OCI-LY3 (cell line): ENCODE measurements at regions not wholly inside any gene's neighbourhood (a gene's known extent, or its start where the extent isn't known, plus 50 kb on each side); places are given as distances from the start of the nearest gene placed in this dataset.

ENCODE experiments used
- H2AFZ ChIP-seq: fragments of 200-600, 300-600 bp; shearing (Covaris generic); 2 replicates; pipeline ENCODE4 v1.6.0; 2014; ENCODE audit warnings: antibody characterized with exemption, low read depth, low read length
- H3K27ac ChIP-seq: fragments of 200-600, 300-600 bp; sonication (generic); 2 replicates; pipeline ENCODE4 v1.5.1; 2014; ENCODE audit warnings: mild to moderate bottlenecking, low read length, moderate library complexity, mixed read lengths
- H3K27me3 ChIP-seq: fragments of 200-600, 300-600 bp; sonication (generic); 2 replicates; pipeline ENCODE4 v1.6.1; 2014; ENCODE audit warnings: low read depth, low read length, mixed read lengths
- H3K36me3 ChIP-seq: fragments of 200-600, 300-600 bp; sonication (generic); replicated peaks from 2 replicates; pipeline ENCODE3; 2014; ENCODE audit warnings: low read depth, low read length, mixed read lengths
- H3K4me1 ChIP-seq: fragments of 300-600, 200-600 bp; sonication (generic); 2 replicates; pipeline ENCODE4 v1.6.1; 2014; ENCODE audit warnings: low read length, mixed read lengths
- H3K4me2 ChIP-seq: fragments of 200-600, 300-600 bp; sonication (generic); 2 replicates; pipeline ENCODE4 v1.6.1; 2014; ENCODE audit warnings: low read length, mixed read lengths
- H3K4me3 ChIP-seq: fragments of 300-600, 200-600 bp; sonication (generic); 2 replicates; pipeline ENCODE4 v1.5.1; 2014; ENCODE audit warnings: antibody characterized with exemption, mild to moderate bottlenecking, low read length, moderate library complexity
- H3K79me2 ChIP-seq: fragments of 300-600, 200-600 bp; shearing (Covaris generic); 2 replicates; pipeline ENCODE4 v1.6.1; 2014; ENCODE audit warnings: mild to moderate bottlenecking, low read length, mixed read lengths
- H3K9ac ChIP-seq: fragments of 300-600, 200-600 bp; shearing (Covaris generic); 2 replicates; pipeline ENCODE4 v1.6.0; 2014; ENCODE audit warnings: mild to moderate bottlenecking, low read length, moderate library complexity
- H3K9me3 ChIP-seq: fragments of 200-600, 300-600 bp; shearing (Covaris generic); 2 replicates; pipeline ENCODE4 v1.6.1; 2014; ENCODE audit warnings: low read length, mixed read lengths; ENCODE audit not compliant: insufficient read depth
- H4K20me1 ChIP-seq: fragments of 200-600, 300-600 bp; sonication (generic); 2 replicates; pipeline ENCODE4 v1.6.1; 2016; ENCODE audit warnings: low read length, mixed read lengths; ENCODE audit not compliant: insufficient read depth
- EZH2phosphoT487 ChIP-seq: fragments of 200-600 bp; shearing (Covaris generic); IDR thresholded peaks from 2 replicates; pipeline ENCODE4 v1.6.1; 2018; ENCODE audit warnings: antibody characterized with exemption, mixed run types, low read depth
- TF ChIP-seq, protein P1 (sequence below): fragments of 200-600, 300-600 bp; sonication (generic); IDR thresholded peaks from 2 replicates; pipeline ENCODE4 v1.5.1; 2014; ENCODE audit warnings: antibody characterized with exemption, low read length, low read depth

DNA sequence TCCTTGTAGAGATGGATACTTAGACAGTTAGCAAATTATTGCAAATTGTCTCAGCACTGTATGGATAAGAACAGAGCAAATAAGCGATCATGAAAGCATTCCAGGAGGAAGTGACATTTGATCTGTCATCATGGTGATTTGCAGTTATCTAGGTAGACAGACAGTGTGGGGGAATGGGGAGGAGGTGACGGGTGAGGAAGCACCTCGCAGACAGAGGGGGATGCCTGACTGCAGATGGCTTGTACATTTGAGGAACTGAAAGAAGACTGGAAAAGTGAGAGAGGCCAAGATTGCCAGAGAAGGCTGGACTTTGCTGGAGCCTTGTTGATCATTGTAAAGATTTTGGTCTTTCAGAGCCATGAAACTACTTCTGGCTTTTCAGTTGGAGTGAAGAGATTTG, 318.2 kb upstream of the CELF2 start:
- Histone ChIP-seq H3K27me3 (no peaks in the 10 kb centered on the region), H3K36me3 (no peaks in the 10 kb centered on the region), H3K4me3 (no peak overlapping the region), H3K79me2 (no peaks in the 10 kb centered on the region), H3K4me1 (no peaks in the 10 kb centered on the region), H3K27ac (no peak overlapping the region), H3K9ac (no peak overlapping the region), H3K4me2 (no peak overlapping the region), H3K9me3 (no peaks in the 10 kb centered on the region), H2AFZ (no peak overlapping the region), H4K20me1 (no peaks in the 10 kb centered on the region)
- TF ChIP-seq, protein P1, sequence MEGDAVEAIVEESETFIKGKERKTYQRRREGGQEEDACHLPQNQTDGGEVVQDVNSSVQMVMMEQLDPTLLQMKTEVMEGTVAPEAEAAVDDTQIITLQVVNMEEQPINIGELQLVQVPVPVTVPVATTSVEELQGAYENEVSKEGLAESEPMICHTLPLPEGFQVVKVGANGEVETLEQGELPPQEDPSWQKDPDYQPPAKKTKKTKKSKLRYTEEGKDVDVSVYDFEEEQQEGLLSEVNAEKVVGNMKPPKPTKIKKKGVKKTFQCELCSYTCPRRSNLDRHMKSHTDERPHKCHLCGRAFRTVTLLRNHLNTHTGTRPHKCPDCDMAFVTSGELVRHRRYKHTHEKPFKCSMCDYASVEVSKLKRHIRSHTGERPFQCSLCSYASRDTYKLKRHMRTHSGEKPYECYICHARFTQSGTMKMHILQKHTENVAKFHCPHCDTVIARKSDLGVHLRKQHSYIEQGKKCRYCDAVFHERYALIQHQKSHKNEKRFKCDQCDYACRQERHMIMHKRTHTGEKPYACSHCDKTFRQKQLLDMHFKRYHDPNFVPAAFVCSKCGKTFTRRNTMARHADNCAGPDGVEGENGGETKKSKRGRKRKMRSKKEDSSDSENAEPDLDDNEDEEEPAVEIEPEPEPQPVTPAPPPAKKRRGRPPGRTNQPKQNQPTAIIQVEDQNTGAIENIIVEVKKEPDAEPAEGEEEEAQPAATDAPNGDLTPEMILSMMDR, result no peak
- TF ChIP-seq EZH2phosphoT487, result no peak

- H3K9ac ChIP-seq, result no peak overlapping the region
- no peaks in the 10 kb centered on the region for H3K36me3 ChIP-seq
- no peaks in the 10 kb centered on the region for H4K20me1 ChIP-seq
Observed at GRCh38 chr10:10701084-10701611, 316.5 kb upstream of the CELF2 start.

DNA sequence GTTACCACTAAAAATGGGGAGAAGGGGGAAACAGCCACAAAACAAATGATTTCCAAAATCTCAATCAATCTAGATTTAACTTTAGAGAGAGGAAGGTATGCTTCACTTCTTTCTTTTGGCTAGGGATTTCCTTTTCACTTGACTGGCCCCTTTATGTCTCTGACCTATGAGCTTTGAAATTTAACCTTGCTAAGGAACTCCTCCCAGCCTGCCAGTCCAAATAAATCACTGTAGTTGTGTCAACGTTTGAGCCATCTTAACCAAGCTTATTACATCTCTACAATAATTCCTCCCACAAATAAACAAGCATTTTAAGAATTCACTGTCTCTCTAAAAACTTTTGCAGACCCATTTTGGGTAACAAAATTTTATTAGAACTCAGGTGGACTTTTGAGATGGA, 315.5 kb upstream of the CELF2 start:
- Histone ChIP-seq H2AFZ (no peak overlapping the region), H3K4me2 (no peak overlapping the region), H3K79me2 (no peaks in the 10 kb centered on the region), H3K4me3 (no peak overlapping the region), H4K20me1 (no peaks in the 10 kb centered on the region), H3K9me3 (no peaks in the 10 kb centered on the region), H3K4me1 (no peaks in the 10 kb centered on the region), H3K27ac (no peak overlapping the region), H3K27me3 (no peaks in the 10 kb centered on the region), H3K36me3 (no peaks in the 10 kb centered on the region), H3K9ac (no peak overlapping the region)
- TF ChIP-seq, protein P1, result no peak
- TF ChIP-seq EZH2phosphoT487, result no peak

More at GRCh38 chr10:10701084-10701611, 316.5 kb upstream of the CELF2 start:
- no peaks in the 10 kb centered on the region for H3K79me2 ChIP-seq
- no peaks in the 10 kb centered on the region for H3K4me1 ChIP-seq
- H3K27ac ChIP-seq, result no peak overlapping the region
- no peaks in the 10 kb centered on the region for H3K9me3 ChIP-seq
- no peaks in the 10 kb centered on the region for H3K27me3 ChIP-seq
- H3K4me3 ChIP-seq, result no peak overlapping the region
- TF ChIP-seq, protein P1, result no peak
- no peak overlapping the region for H2AFZ ChIP-seq
- H3K4me2 ChIP-seq, result no peak overlapping the region

GRCh38 chr10:10703382-10703781, 314.3 kb upstream of the CELF2 start:
- Histone ChIP-seq H3K9me3 (no peaks in the 10 kb centered on the region), H3K9ac (no peak overlapping the region), H3K27me3 (no peaks in the 10 kb centered on the region), H3K4me2 (no peak overlapping the region), H3K36me3 (no peaks in the 10 kb centered on the region), H3K4me1 (no peaks in the 10 kb centered on the region), H4K20me1 (no peaks in the 10 kb centered on the region), H3K4me3 (no peak overlapping the region), H3K27ac (no peak overlapping the region), H2AFZ (no peak overlapping the region), H3K79me2 (no peaks in the 10 kb centered on the region)
- no peak for TF ChIP-seq EZH2phosphoT487
- TF ChIP-seq, protein P1, result no peak
